ENCODE measurements at regions not wholly inside any gene's neighbourhood (a gene's known extent, or its start where the extent isn't known, plus 50 kb on each side); places are given as distances from the start of the nearest gene placed in this dataset.

DNA sequence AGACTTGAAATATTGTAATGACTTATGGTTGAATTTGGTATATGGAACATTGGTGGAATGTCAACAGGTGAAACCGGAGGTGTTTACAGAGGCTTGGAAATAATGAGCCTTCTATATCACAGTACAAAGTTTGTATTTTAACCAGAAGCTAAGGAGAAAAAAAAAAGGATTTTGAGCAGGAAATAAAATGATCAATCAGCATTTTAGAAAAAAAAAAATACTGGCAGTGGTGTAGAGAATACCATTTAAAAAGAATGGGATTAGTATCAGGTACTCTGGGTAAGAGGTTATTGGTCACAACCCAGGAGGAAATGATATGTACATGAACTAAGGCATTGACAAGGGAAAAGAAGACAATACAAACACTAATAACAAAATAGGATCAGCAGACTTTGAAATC, 587.1 kb upstream of the HTR2C start:
- DNase-seq (ENCODE audit: low read depth in 1 of 2, low spot score in 2 of 2) (no peak), FAIRE-seq (peak; percentile 68)
- H2BK15ac ChIP-seq (ENCODE audit: low read length): no peak overlapping the region
- no peak overlapping the region for H2BK5ac ChIP-seq (ENCODE audit: low read depth, low read length)
- H3K4me1 ChIP-seq (replicated peaks in 1 of 4; ENCODE audit: control insufficient read depth in 3 of 4, insufficient read depth in 4 of 4, low read length in 3 of 4): peaks cover 0 to 6% (median 2%) of the 10 kb centered on the region in 4 experiments; a peak in 3 of 7 replicates
- H3K27me3 ChIP-seq (replicated peaks in 1 of 4; ENCODE audit: control insufficient read depth in 3 of 4, extremely low read depth in 1 of 4, insufficient read depth in 3 of 4, low read length in 3 of 4): no peaks in the 10 kb centered on the region
- no peak overlapping the region for H2BK120ac ChIP-seq (replicated peaks; ENCODE audit: low read depth, low read length)
- no peak overlapping the region for H3K4ac ChIP-seq (replicated peaks; ENCODE audit: insufficient read length, low read depth, low read length)
- no peaks in the 10 kb centered on the region for H3K36me3 ChIP-seq (ENCODE audit: control insufficient read depth in 2 of 4, insufficient read depth in 4 of 4, low read length in 3 of 4)
- H3K23me2 ChIP-seq (ENCODE audit: low read depth, low read length): no peaks in the 10 kb centered on the region
- POLR2A ChIA-PET (ENCODE audit: partially characterized antibody): no interaction called here
- H3K9me3 ChIP-seq (ENCODE audit: insufficient read depth in 2 of 2, low read depth in 1 of 2, low read length in 1 of 2): no peaks in the 10 kb centered on the region
- no peak overlapping the region for H2AK5ac ChIP-seq (ENCODE audit: low read depth, low read length)
- no peak overlapping the region for H3K18ac ChIP-seq (ENCODE audit: extremely low read depth, low read length)
- TF ChIP-seq HDAC6 (IDR thresholded peaks at IDR 0.05; ENCODE audit: low read depth, low read length) (no peak), E2F6 (IDR thresholded peaks at IDR 0.05) (no peak), SIN3A (conservative IDR thresholded peaks at IDR 0.05 in 1 of 2, IDR thresholded peaks at IDR 0.05 in 1 of 2; ENCODE audit: low read depth in 1 of 2, low read length in 2 of 2) (no peak), NRF1 (IDR thresholded peaks at IDR 0.05; ENCODE audit: low read depth, low read length) (no peak), JUN (IDR thresholded peaks at IDR 0.05; ENCODE audit: low read depth, low read length) (no peak), FOSL1 (IDR thresholded peaks at IDR 0.05; ENCODE audit: insufficient read depth, low read depth, low read length) (no peak), TBP (IDR thresholded peaks at IDR 0.05; ENCODE audit: low read depth, low read length) (no peak)
- 83% methylated on average over 1 of the region's 1 CpG; no CpG with 5 or more reads in 1 of the 2 experiments for WGBS, 2 experiments (ENCODE audit: extremely low coverage in 1 of 2, insufficient coverage in 1 of 2, insufficient read length in 1 of 2, insufficient replicate concordance in 2 of 2, low coverage in 1 of 2, low lambda C conversion rate in 2 of 2, missing lambda C conversion rate in 1 of 2)
- H3K23ac ChIP-seq (ENCODE audit: insufficient read length): no peak overlapping the region
- no peak overlapping the region for H3K9ac ChIP-seq (replicated peaks in 1 of 4; ENCODE audit: extremely low read depth in 1 of 4, low read depth in 3 of 4, low read length in 3 of 4)
- no peak overlapping the region for H3K56ac ChIP-seq (replicated peaks; ENCODE audit: insufficient read length, low read depth, low read length)
- no peak overlapping the region for H3K4me3 ChIP-seq (ENCODE audit: extremely low read depth in 1 of 4, insufficient read depth in 2 of 4, low read depth in 3 of 4, low read length in 4 of 4)
- H2AFZ ChIP-seq (ENCODE audit: low read length): no peak overlapping the region
- no peak overlapping the region for H2BK20ac ChIP-seq (ENCODE audit: low read length)
- CTCF ChIA-PET (ENCODE audit: partially characterized antibody): no interaction called here
- H3K4me2 ChIP-seq (ENCODE audit: insufficient read depth in 1 of 2, low read depth in 2 of 2, low read length in 2 of 2): no peak overlapping the region
- H3K27ac ChIP-seq (ENCODE audit: low read depth, low read length): no peak overlapping the region
- no peaks in the 10 kb centered on the region for H3K79me1 ChIP-seq (ENCODE audit: low read depth, low read length)
- H4K5ac ChIP-seq (ENCODE audit: insufficient read length, low read depth, low read length): no peak overlapping the region
- no peak overlapping the region for H4K8ac ChIP-seq (ENCODE audit: extremely low read depth, insufficient read depth, low read length)
- no peak overlapping the region for H4K91ac ChIP-seq (replicated peaks; ENCODE audit: insufficient read length, low read length)
- H3K14ac ChIP-seq (ENCODE audit: insufficient read length): no peak overlapping the region
- peaks cover 0 to 2% of the 10 kb centered on the region in 2 experiments; a peak in 1 of 4 replicates for H3K79me2 ChIP-seq (ENCODE audit: control insufficient read depth in 1 of 2, insufficient read depth in 2 of 2, low read length in 2 of 2)
- no peak overlapping the region for H2BK12ac ChIP-seq (ENCODE audit: low read depth, low read length)
- no peaks in the 10 kb centered on the region for H4K20me1 ChIP-seq (replicated peaks in 1 of 2; ENCODE audit: control insufficient read depth in 1 of 2, insufficient read depth in 2 of 2, low read length in 2 of 2)
